Fibroblast of peridontal ligament (primary cell): ENCODE measurements at regions not wholly inside any gene's neighbourhood (a gene's known extent, or its start where the extent isn't known, plus 50 kb on each side); places are given as distances from the start of the nearest gene placed in this dataset.
A peak's percentile ranks its signal among the peaks of the same experiment; 100 is the strongest.
"Not testable (repeated sequence)": the region's sequence is repeated elsewhere in the genome, so short reads cannot be mapped to it uniquely, and the experiment has no call there.

ENCODE experiments used
- DNase-seq: peaks from one replicate; pipeline ENCODE4 v3.0.0-alpha.2; 2010; ENCODE audit errors: extremely low read depth

DNA sequence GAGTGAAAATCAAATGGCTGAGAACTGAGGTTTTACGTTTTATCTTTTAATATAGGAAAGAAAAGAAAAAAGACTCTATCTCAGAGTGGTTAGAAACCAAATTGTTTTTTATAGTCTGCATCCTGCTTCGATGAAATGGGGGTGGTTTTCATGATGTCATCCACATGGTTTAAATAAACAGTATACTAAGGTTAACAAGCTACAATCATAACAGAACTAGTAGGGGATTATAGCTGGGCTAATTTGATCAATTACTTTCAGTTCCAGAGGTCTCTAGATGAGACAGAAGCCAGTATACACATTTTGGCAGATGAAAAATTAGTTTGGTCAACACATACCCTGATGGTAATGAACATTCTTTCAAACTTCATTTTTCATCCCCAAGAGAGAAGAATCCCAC lies 106.3 kb upstream of the SNX2 start:
- no peak for DNase-seq

DNA sequence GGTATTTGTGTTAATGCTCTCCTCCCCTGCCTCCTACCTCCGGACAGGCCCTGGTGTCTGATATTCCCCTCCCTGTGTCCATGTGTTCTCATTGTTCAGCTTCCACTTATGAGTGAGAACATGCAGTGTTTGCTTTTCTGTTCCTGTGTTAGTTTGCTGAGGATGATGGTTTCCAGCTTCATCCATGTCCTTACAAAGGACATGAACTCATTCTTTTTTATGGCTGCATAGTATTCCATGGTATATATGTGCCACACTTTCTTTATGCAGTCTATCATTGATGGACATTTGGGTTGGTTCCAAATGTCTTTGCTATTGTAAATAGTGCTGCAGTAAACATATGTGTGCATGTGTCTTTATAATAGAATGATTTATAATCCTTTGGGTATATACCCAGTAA lies 105.2 kb upstream of the SNX2 start:
- DNase-seq = not testable (repeated sequence)

DNA sequence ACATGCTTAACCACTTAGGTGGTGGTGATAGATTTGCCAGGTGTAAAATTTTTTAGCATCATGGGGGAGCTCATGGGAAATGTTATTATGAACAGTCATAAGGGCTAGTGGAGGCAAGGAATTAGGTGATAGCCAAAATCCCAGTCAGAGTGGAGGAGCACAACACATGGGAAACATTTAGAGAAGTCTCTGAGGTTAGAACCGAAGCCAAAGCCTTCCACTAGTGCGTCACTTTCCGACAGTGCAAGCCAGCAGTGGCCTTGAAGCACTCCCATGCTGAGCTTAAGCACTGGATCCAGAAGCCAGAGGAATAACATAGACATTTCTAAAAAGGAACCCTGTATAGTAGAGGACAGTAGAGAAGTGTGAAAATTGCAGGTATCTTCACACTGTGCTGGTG lies 101.5 kb upstream of the SNX2 start:
- DNase-seq = peak; percentile 90

DNA sequence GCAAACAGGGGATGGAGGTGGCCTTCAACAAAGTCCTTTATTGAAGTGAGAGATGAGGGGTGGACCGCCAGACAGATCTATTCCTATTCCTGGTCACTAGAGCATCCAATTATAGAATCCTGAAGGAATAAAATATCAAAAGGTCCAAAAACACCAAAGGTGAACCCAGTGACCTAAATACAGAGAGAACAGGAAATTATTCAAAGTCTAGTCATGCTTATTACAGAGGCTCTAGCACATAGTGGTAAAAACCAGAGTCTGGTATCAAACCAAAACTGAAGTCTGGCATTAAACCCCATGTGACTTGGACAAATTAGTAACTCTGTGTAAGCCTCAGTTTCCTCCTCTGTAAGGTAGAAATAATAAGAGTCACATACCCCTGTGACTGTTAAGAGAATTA lies 100.5 kb upstream of the SNX2 start:
- no peak for DNase-seq

DNA sequence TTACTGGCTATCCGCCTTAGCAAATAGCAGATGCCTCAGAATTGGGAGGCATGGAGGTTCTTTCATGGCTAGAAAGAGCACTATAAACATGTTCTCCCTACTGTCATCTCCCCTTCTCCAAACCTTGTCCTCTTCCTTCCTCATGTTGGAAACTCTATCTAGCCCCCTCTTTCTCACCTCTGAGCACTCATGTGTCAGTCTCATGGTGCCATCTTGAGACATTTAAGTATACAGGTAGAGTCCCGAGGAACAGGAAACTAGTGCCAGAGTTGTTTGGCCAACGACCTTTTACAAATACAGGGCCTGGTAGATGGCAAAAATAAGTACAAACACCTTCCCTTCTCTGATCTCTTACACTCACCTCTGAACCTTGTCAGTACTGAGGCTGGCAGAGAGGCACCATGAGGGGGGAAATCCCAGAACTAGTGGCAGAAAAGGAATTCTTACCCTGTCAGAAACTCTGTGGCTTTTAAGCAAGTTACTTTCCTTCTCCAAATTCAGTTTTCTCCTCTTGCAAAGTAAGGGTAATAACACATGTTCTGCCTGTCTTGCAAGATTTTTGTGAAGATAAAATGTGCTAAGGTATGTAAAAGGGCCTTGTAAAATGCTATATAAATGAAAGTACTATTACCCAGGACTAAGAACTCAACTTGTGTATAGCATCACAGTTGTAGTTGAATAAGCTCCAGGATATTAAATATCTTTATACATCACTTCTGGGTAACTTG lies 94.1 kb upstream of the SNX2 start:
- DNase-seq = no peak

DNA sequence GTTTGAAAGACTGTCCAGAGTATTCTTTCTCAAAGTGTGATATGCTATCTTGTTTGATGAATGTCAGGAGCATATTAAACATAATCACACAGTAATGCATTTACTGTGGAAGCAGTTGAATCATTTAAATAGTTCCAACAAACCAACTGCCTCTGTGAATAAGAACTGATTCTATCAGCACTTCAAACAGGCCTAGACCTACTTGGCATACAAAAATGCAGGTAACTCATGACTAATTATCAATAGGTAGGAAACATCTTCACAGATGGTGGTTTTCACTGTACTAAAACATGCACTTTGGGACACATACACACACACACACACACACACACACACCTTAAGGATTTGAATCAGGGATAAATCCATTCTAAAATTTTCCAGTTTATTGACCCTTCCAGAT lies 91.2 kb upstream of the SNX2 start:
- DNase-seq = no peak

DNA sequence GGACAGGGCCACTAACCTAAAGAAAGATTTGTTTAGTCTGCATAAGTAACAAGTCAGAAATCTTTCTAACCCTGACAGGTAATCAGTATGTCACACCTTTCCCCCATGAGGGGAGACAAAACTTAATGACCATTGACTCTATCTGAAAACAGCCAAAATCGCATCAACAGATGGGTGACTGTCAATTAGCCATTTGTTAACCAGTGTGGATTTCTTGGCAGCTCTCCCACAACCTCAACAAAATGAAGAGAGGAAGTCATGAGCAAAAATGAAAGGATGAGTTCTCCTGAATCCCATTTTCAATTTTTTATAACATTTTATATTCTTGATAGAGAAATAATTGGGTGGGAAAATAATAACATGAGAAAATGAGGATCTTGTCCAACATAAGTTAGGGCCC lies 84.6 kb upstream of the SNX2 start:
- no peak for DNase-seq

DNA sequence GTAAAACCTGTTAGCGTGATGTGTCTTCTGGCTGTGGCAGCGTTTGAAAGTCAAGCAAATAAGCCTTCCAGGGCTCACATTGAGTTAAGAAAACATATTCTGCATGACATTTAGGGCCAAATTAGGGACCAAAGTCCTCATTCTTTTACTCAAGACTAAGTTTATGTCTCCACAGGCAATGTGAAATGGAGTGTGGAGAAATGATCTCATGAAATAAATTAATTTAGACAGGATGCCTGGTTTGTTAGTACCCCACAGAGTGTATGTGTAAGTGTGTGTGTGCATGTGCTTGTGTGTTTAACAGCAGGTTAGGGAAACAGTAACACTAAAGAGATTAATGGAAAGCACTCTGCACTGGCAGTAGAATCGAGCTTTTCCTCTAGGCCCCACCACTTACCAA lies 82.9 kb upstream of the SNX2 start:
- DNase-seq = no peak

DNA sequence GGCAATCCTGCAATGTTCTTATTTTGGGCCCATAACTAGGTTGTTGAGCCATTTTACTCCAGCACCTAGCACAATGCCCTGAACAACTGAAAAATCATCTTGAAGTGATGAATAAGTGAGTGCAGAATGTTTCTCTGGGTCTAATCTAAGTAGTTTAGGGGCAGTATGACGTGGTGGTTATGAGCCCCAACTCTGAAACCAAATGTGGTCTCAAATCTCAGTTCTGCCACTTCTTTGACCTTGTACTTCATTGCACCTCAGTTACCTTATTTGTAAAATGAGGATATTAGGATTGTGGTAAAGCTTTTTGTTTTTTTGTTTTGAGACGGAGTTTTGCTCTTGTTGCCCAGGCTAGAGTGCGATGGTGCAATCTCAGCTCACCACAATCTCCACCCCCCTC lies 80.9 kb upstream of the SNX2 start:
- DNase-seq = no peak

DNA sequence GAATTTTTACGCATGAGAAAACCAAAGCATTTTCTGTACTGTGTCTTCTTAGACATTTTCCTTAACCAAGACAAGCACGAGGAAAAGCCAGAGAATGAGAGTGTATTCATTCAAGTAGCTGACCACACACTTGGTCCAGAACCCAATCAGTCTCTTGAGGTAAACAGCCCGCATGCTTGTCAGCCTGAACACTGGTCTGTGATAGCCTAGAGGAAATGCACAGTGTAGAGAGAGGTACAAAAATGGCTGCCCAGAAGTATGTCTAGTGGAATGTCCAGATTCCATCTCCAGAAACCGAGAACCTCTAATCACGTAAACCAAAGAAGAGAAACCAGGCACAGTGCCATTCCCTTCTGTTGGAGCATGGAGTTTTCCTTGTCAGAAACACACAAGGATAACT lies 80.0 kb upstream of the SNX2 start:
- DNase-seq = peak; percentile 70

DNA sequence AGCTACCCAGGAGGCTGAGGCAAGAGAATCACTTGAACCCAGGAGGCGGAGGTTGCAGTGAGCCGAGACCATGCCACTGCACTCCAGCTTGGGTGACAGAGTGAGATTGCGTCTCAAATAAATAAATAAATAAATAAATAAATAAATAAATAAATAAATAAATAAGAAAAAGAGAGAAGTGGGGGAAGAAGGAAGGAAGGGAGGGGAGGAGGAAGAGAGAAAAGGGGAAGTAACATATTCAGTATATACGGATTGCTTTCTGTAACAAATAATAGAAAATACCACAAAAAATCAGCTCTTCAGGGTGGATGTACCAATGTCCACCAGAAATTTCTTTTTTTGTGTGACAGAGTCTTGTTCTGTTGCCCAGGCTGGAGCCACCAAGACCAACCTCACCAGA lies 78.1 kb upstream of the SNX2 start:
- not testable (repeated sequence) for DNase-seq

DNA sequence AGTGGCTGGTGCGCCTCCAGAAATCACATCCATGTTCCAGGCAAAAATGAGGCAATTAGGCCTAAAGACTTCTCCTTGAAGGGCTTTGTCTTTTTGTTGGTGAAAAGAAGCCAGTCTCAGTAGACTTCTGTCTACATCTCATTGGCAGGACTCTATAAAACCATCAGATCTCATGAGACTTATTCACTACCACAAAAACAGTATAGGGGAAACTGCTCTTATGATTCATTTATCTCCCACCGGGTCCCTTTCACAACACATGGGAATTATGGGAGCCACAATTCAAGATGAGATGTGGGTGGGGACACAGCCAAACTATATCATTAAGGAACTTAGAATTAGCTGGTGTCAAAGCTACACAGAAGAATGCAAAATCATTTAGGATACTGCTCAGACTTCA lies 77.7 kb upstream of the SNX2 start:
- DNase-seq = peak; percentile 27

DNA sequence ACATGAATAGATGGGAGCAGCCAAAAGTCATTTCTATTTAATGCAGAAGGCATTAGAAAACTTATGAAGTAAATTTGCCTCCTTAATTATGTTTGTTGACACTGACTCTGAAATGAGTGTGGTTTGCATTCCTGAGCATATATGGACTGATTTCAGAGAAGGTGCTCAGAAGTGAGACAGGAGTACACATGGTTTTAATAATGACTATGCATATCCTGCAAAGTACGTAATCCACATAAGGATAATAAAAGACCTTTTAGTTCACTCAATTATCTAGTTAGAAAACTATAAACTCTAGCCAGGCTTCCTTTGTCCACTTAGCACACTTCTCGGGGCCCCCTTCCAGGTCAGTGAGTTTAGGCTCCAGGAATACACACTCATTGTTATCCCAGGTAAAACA lies 75.7 kb upstream of the SNX2 start:
- no peak for DNase-seq

DNA sequence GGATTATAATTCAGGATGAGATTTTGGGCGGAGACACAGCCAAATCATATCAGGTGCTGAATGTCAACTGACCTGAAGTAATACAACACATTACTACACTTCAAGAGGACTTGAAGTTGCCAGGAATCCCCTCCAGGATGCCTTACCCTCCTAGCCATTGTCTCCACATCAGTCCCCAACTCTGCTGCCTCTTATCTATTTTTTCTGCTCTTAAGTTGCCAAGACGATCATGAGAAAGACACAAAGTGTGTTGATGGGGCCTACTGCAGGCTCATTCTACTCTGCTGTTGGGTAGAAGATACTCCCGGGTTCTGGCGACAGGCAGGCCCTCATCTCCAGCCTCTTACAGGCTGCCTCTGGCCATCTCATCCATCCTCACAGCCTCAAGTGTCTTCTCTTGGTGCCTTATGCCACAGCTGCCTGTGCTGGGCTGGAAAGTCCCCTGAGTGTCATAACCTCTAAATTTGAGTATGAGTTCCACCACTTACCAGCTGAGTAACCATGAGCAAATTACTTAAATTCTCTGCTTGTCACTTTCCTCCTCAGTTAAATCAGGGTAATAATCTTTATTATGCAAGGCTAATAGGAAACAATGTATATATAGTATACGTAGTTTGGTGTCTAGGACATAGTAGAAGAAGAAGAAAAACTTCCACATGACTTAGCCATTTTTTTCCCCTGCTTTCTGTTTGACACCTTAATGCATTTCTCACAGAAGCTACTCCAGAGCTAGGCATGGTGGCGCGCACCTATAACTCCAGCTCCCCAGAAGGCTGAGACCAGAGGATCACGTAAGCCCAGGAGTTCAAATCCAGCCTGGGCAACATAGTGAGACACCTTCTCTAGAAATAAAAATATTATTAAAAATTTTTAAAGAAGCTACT lies 73.0 kb upstream of the SNX2 start:
- no peak for DNase-seq

DNA sequence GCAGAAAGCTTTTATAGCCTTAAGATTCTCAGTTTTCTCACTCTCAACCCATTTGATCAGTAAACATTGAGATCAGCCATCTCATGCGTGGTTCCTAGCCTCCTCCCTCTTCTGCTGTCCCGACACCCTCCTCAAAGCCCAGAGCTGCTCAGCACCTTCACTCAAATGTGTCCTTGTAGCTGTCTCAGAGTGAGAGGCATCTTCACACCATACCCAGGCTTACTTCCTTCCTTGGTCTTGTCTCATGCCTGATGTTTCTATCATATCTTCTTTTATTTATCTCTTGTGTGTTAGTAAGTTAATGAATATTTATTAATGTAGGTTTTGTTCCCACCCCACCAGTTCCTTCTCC lies 72.4 kb upstream of the SNX2 start:
- DNase-seq = no peak

DNA sequence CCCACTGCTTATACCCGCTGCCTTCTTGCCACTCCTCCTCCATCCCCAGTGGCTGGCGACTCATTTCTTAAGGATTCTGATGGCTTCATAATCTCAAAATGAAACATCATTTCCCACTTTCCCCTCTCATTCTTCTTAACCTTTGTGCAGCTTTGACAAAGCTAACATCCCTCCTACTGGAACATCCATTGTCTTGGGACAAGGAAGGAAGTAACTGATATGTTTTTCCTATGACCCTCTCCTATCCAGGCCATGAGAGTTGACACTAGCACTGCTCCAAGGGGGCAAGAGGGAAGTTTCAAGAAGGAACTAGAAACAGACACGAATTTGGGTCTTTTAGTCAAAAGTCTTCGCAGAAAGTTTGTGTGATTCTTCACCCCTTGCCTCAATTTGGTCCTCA lies 71.7 kb upstream of the SNX2 start:
- DNase-seq = no peak

DNA sequence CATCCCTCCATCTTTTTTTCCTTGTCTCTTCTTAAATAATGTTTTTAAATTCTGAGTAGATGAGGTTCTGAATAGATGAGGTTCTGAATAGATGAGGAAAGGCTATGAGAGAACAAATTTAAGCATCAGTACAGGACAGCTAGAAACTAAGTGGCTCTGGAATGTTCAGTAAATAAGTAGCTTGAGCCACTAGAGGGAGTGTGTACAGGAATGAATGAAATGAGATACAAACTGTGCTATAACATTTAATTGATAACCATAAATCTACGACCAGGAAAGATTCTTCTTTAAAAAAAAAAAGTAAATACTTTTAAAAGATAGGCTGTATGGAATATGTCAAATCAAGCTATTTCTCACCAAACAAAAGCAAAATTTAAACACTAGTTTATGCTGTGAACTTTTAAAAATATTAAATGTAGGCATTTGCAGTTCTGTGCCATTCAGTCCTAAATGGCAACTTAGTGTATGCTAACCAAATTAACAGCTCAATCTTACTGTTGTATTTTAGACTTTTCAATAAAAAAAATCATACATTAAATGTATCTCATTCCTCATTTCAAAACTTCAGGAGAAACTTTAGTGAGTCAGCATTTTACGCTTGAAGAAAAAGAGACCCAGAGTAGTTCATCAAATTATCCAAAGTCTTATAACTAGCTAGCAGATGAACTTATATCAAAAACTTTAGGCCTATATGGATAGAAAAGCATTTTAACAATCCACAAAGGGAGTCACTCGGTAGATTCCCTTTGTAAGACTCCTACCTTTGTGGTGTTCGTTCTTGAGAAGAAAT lies 70.4 kb upstream of the SNX2 start:
- peak; percentile 82 for DNase-seq

DNA sequence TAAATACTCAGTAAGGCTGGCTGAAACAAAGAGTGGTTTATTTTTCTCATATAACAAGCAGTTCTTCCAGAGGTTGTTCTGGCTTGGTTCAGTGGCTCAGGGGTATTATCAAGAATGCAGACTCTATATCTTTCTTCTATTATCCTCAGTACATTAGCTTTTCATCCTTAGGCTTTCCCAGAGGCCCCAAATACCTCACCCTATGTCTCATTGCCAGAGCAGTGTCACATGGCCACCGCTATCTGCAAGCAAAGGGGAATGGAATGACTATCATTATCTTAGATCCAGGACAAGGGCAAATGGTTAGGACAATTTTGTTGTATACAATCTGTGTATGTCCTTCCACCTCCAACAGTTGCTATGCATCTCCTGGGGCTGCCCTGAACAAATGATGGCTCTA lies 69.0 kb upstream of the SNX2 start:
- no peak for DNase-seq

DNA sequence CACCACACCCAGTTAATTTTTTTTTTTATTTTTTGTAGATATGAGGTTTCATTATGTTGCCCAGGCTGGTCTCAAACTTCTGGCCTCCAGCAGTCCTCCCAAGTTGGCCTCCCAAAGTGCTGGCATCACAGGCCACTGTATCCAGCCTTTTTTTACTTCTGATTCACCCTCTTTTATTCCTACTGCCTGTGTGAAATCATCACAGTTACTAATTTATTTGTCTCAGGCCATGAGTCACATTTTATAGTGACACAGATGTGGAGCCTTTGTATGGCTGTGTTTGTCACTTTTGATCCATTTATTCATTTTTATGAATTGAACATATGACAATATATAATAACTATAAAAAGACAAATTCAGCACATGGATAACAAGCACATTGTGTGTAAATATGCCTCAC lies 67.1 kb upstream of the SNX2 start:
- no peak for DNase-seq

DNA sequence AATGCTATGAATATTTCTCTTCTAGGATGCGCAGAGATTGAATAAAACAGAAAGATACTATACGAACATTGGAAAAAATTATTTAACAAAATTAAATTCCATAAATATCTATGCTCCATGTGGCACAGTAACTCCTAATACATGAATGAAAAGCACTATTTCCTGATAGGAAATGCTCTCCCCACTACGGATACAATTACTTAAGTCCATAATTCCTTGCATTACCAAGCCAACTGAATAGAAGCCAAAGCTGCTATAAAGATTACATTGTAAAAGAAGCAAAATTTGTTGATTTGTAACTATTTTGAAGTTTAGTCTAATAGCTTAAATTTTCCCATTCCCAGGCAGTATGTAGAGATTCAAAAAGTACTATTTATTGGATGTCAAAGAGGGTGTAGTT lies 61.8 kb upstream of the SNX2 start:
- DNase-seq = no peak

DNA sequence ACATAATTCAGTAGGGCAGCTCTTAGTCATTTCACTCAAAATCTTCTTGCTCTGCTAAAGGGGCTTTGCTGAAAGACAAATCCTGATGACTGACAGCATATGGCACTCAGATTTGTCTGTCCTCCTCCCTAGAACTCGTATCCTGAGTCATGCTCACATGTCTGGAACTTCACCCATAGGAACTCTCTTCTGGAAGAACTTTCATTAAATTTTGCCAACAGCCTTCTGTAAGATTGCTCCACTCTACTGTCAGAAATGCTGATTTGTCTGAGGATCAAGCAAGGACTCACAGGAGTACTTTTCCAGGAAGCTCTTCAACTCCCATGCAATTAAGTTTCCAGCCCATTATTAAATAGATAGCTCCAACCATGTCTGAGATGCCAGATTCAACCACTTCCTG lies 59.8 kb upstream of the SNX2 start:
- peak; percentile 75 for DNase-seq

DNA sequence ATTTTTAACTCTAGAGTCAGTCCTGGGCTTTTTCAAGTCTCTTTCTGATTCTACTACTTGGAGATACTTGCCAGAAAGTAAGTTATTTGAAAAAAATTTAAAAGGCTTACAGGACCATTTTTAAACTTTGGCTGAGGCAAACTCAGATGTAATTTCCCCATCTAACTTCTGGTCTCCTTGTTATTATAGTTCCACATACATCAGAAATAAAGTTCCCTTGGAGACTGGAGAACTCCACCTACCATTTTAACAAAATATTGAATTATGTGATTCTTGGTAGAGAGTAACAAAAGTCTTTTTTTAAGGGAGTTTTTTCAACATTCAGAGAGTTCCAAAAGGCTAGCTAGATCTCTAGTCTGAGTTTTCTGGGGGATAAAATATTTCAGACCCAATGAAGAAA lies 56.3 kb upstream of the SNX2 start:
- DNase-seq = no peak
